GM23338 (cell line): ENCODE measurements at regions not wholly inside any gene's neighbourhood (a gene's known extent, or its start where the extent isn't known, plus 50 kb on each side); places are given as distances from the start of the nearest gene placed in this dataset.

Source experiments
- EZH2 ChIP-seq: fragments of 200-600 bp; sonication (generic); IDR thresholded peaks from one replicate; pipeline ENCODE4 v1.8.0; 2017; ENCODE audit warnings: antibody characterized with exemption, mild to moderate bottlenecking, low read depth; ENCODE audit not compliant: unreplicated experiment
- EZH2phosphoT487 ChIP-seq: fragments of 200-600 bp; sonication (generic); IDR thresholded peaks from one replicate; pipeline ENCODE4 v1.8.1; 2018; ENCODE audit warnings: antibody characterized with exemption; ENCODE audit not compliant: unreplicated experiment
- JUNB ChIP-seq: IDR thresholded peaks from one replicate; pipeline ENCODE4 v1.6.1; 2016; ENCODE audit warnings: antibody characterized with exemption; ENCODE audit not compliant: unreplicated experiment
- POLR2AphosphoS5 ChIP-seq: IDR thresholded peaks from 2 replicates; pipeline ENCODE4 v1.6.1; 2016; ENCODE audit warnings: antibody characterized with exemption, low read depth
- STAT1 ChIP-seq: IDR thresholded peaks from one replicate; pipeline ENCODE4 v1.6.1; 2016; ENCODE audit warnings: antibody characterized with exemption; ENCODE audit not compliant: unreplicated experiment
- ZNF114 ChIP-seq: fragments of 250-450 bp; sonication (Bioruptor Pico); IDR thresholded peaks from 2 replicates; pipeline ENCODE4 v1.5.0; 2020; ENCODE audit warnings: mild to moderate bottlenecking, moderate library complexity
- TF ChIP-seq, protein P1 (sequence below): fragments of 250-450 bp; sonication (Bioruptor Pico); IDR thresholded peaks from 2 replicates; pipeline ENCODE4 v1.5.0; 2020; ENCODE audit warnings: mild to moderate bottlenecking, moderate library complexity
- TF ChIP-seq, protein P2 (sequence below): IDR thresholded peaks from one replicate; pipeline ENCODE4 v1.6.1; 2018; ENCODE audit warnings: antibody characterized with exemption; ENCODE audit not compliant: unreplicated experiment
- TF ChIP-seq, protein P3 (sequence below), 2 experiments: fragments of 200-600 bp in 1 of 2; sonication (generic) in 1 of 2; conservative IDR thresholded peaks; 2 replicates each; pipeline versions ENCODE4 v1.5.1 to v1.6.1; 2016 to 2017; ENCODE audit warnings: antibody characterized with exemption in 2 of 2, low read depth in 2 of 2, mild to moderate bottlenecking in 2 of 2, moderate library complexity in 1 of 2

GRCh38 chr2:16351137-16351536, 314.5 kb downstream of the CYRIA start (continued):
- TF ChIP-seq, protein P1, sequence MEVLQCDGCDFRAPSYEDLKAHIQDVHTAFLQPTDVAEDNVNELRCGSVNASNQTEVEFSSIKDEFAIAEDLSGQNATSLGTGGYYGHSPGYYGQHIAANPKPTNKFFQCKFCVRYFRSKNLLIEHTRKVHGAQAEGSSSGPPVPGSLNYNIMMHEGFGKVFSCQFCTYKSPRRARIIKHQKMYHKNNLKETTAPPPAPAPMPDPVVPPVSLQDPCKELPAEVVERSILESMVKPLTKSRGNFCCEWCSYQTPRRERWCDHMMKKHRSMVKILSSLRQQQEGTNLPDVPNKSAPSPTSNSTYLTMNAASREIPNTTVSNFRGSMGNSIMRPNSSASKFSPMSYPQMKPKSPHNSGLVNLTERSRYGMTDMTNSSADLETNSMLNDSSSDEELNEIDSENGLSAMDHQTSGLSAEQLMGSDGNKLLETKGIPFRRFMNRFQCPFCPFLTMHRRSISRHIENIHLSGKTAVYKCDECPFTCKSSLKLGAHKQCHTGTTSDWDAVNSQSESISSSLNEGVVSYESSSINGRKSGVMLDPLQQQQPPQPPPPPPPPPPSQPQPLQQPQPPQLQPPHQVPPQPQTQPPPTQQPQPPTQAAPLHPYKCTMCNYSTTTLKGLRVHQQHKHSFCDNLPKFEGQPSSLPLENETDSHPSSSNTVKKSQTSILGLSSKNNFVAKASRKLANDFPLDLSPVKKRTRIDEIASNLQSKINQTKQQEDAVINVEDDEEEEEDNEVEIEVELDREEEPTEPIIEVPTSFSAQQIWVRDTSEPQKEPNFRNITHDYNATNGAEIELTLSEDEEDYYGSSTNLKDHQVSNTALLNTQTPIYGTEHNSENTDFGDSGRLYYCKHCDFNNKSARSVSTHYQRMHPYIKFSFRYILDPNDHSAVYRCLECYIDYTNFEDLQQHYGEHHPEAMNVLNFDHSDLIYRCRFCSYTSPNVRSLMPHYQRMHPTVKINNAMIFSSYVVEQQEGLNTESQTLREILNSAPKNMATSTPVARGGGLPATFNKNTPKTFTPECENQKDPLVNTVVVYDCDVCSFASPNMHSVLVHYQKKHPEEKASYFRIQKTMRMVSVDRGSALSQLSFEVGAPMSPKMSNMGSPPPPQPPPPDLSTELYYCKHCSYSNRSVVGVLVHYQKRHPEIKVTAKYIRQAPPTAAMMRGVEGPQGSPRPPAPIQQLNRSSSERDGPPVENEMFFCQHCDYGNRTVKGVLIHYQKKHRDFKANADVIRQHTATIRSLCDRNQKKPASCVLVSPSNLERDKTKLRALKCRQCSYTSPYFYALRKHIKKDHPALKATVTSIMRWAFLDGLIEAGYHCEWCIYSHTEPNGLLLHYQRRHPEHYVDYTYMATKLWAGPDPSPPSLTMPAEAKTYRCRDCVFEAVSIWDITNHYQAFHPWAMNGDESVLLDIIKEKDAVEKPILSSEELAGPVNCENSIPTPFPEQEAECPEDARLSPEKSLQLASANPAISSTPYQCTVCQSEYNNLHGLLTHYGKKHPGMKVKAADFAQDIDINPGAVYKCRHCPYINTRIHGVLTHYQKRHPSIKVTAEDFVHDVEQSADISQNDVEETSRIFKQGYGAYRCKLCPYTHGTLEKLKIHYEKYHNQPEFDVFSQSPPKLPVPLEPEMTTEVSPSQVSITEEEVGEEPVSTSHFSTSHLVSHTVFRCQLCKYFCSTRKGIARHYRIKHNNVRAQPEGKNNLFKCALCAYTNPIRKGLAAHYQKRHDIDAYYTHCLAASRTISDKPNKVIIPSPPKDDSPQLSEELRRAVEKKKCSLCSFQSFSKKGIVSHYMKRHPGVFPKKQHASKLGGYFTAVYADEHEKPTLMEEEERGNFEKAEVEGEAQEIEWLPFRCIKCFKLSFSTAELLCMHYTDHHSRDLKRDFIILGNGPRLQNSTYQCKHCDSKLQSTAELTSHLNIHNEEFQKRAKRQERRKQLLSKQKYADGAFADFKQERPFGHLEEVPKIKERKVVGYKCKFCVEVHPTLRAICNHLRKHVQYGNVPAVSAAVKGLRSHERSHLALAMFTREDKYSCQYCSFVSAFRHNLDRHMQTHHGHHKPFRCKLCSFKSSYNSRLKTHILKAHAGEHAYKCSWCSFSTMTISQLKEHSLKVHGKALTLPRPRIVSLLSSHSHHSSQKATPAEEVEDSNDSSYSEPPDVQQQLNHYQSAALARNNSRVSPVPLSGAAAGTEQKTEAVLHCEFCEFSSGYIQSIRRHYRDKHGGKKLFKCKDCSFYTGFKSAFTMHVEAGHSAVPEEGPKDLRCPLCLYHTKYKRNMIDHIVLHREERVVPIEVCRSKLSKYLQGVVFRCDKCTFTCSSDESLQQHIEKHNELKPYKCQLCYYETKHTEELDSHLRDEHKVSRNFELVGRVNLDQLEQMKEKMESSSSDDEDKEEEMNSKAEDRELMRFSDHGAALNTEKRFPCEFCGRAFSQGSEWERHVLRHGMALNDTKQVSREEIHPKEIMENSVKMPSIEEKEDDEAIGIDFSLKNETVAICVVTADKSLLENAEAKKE (CRISPR knock-in tag) = no peak
- TF ChIP-seq POLR2AphosphoS5 (no peak), EZH2 (no peak), ZNF114 (CRISPR knock-in tag) (no peak), EZH2phosphoT487 (no peak), JUNB (no peak), STAT1 (no peak)
- TF ChIP-seq, protein P2, sequence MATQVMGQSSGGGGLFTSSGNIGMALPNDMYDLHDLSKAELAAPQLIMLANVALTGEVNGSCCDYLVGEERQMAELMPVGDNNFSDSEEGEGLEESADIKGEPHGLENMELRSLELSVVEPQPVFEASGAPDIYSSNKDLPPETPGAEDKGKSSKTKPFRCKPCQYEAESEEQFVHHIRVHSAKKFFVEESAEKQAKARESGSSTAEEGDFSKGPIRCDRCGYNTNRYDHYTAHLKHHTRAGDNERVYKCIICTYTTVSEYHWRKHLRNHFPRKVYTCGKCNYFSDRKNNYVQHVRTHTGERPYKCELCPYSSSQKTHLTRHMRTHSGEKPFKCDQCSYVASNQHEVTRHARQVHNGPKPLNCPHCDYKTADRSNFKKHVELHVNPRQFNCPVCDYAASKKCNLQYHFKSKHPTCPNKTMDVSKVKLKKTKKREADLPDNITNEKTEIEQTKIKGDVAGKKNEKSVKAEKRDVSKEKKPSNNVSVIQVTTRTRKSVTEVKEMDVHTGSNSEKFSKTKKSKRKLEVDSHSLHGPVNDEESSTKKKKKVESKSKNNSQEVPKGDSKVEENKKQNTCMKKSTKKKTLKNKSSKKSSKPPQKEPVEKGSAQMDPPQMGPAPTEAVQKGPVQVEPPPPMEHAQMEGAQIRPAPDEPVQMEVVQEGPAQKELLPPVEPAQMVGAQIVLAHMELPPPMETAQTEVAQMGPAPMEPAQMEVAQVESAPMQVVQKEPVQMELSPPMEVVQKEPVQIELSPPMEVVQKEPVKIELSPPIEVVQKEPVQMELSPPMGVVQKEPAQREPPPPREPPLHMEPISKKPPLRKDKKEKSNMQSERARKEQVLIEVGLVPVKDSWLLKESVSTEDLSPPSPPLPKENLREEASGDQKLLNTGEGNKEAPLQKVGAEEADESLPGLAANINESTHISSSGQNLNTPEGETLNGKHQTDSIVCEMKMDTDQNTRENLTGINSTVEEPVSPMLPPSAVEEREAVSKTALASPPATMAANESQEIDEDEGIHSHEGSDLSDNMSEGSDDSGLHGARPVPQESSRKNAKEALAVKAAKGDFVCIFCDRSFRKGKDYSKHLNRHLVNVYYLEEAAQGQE = no peak
- TF ChIP-seq, protein P3, sequence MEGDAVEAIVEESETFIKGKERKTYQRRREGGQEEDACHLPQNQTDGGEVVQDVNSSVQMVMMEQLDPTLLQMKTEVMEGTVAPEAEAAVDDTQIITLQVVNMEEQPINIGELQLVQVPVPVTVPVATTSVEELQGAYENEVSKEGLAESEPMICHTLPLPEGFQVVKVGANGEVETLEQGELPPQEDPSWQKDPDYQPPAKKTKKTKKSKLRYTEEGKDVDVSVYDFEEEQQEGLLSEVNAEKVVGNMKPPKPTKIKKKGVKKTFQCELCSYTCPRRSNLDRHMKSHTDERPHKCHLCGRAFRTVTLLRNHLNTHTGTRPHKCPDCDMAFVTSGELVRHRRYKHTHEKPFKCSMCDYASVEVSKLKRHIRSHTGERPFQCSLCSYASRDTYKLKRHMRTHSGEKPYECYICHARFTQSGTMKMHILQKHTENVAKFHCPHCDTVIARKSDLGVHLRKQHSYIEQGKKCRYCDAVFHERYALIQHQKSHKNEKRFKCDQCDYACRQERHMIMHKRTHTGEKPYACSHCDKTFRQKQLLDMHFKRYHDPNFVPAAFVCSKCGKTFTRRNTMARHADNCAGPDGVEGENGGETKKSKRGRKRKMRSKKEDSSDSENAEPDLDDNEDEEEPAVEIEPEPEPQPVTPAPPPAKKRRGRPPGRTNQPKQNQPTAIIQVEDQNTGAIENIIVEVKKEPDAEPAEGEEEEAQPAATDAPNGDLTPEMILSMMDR (conservative IDR thresholded peaks at IDR 0.05; ENCODE audit: low read depth in 2 of 2) = no peak
